ENCODE measurements at regions not wholly inside any gene's neighbourhood (a gene's known extent, or its start where the extent isn't known, plus 50 kb on each side); places are given as distances from the start of the nearest gene placed in this dataset.

GRCh38 chr6:144397141-144397540, 112.0 kb downstream of the UTRN start:
- Histone ChIP-seq H3K36me3 (ENCODE audit: control insufficient read depth, insufficient read depth, low read length) (no peaks in the 10 kb centered on the region), H3K9ac (ENCODE audit: low read length) (no peak overlapping the region), H3K56ac (ENCODE audit: low read length) (no peak overlapping the region), H2AK5ac (ENCODE audit: low read length) (no peak overlapping the region), H4K5ac (ENCODE audit: low read length) (no peak overlapping the region), H3K4me3 (ENCODE audit: low read length) (no peak overlapping the region), H2BK120ac (ENCODE audit: low read depth, low read length) (no peak overlapping the region), H3K27me3 (ENCODE audit: insufficient read depth, low read length, poor library complexity) (no peaks in the 10 kb centered on the region), H3K23ac (ENCODE audit: low read length) (no peak overlapping the region), H3K27ac (ENCODE audit: low read depth, low read length) (no peak overlapping the region), H3K79me2 (ENCODE audit: control insufficient read depth, insufficient read depth, low read length) (peaks cover 1% of the 10 kb centered on the region), H4K8ac (ENCODE audit: low read depth, low read length) (no peak overlapping the region), H3K79me1 (ENCODE audit: low read length) (peaks cover 2% of the 10 kb centered on the region), H3K18ac (ENCODE audit: low read length) (no peak overlapping the region), H3K4ac (ENCODE audit: low read depth, low read length) (no peak overlapping the region), H2BK5ac (ENCODE audit: low read length) (no peak overlapping the region), H2BK15ac (replicated peaks; ENCODE audit: low read depth) (no peak overlapping the region), H3K4me2 (ENCODE audit: low read length) (no peak overlapping the region), H3K4me1 (ENCODE audit: control insufficient read depth, low read depth, low read length) (no peaks in the 10 kb centered on the region)
- DNase-seq: no peak
- WGBS (ENCODE audit: extremely low coverage, insufficient coverage, low lambda C conversion rate): no CpG with 5 or more reads among the region's 4 CpGs

GRCh38 chr6:144400321-144400720, 115.2 kb downstream of the UTRN start:
- Histone ChIP-seq H3K79me1 (ENCODE audit: low read length) (peaks cover 5% of the 10 kb centered on the region), H2BK120ac (ENCODE audit: low read depth, low read length) (no peak overlapping the region), H3K27me3 (ENCODE audit: insufficient read depth, low read length, poor library complexity) (no peaks in the 10 kb centered on the region), H3K27ac (ENCODE audit: low read depth, low read length) (no peak overlapping the region), H3K56ac (ENCODE audit: low read length) (no peak overlapping the region), H3K4me3 (ENCODE audit: low read length) (no peak overlapping the region), H3K4ac (ENCODE audit: low read depth, low read length) (no peak overlapping the region), H2BK15ac (replicated peaks; ENCODE audit: low read depth) (no peak overlapping the region), H2BK5ac (ENCODE audit: low read length) (no peak overlapping the region), H3K36me3 (ENCODE audit: control insufficient read depth, insufficient read depth, low read length) (no peaks in the 10 kb centered on the region), H3K4me2 (ENCODE audit: low read length) (no peak overlapping the region), H3K79me2 (ENCODE audit: control insufficient read depth, insufficient read depth, low read length) (peaks cover 1% of the 10 kb centered on the region), H2AK5ac (ENCODE audit: low read length) (no peak overlapping the region), H4K5ac (ENCODE audit: low read length) (no peak overlapping the region), H3K18ac (ENCODE audit: low read length) (no peak overlapping the region), H3K4me1 (ENCODE audit: control insufficient read depth, low read depth, low read length) (no peaks in the 10 kb centered on the region), H3K23ac (ENCODE audit: low read length) (no peak overlapping the region), H4K8ac (ENCODE audit: low read depth, low read length) (no peak overlapping the region), H3K9ac (ENCODE audit: low read length) (no peak overlapping the region)
- no CpG with 5 or more reads among the region's 5 CpGs for WGBS (ENCODE audit: extremely low coverage, insufficient coverage, low lambda C conversion rate)
- no peak for DNase-seq

GRCh38 chr6:144401736-144402733, 116.9 kb downstream of the UTRN start:
- no peak overlapping the region for H2BK15ac ChIP-seq (replicated peaks; ENCODE audit: low read depth)
- no peak overlapping the region for H2AK5ac ChIP-seq (ENCODE audit: low read length)
- no peak overlapping the region for H3K56ac ChIP-seq (ENCODE audit: low read length)
- 100% methylated on average over 2 of the region's 13 CpGs for WGBS (ENCODE audit: extremely low coverage, insufficient coverage, low lambda C conversion rate)
- H3K4me1 ChIP-seq (ENCODE audit: control insufficient read depth, low read depth, low read length): no peaks in the 10 kb centered on the region
- no peaks in the 10 kb centered on the region for H3K27me3 ChIP-seq (ENCODE audit: insufficient read depth, low read length, poor library complexity)
- H3K9ac ChIP-seq (ENCODE audit: low read length): no peak overlapping the region
- no peak overlapping the region for H3K23ac ChIP-seq (ENCODE audit: low read length)
- no peak overlapping the region for H3K27ac ChIP-seq (ENCODE audit: low read depth, low read length)
- no peak overlapping the region for H2BK120ac ChIP-seq (ENCODE audit: low read depth, low read length)
- peaks cover 5% of the 10 kb centered on the region for H3K79me1 ChIP-seq (ENCODE audit: low read length)
- H3K36me3 ChIP-seq (ENCODE audit: control insufficient read depth, insufficient read depth, low read length): no peaks in the 10 kb centered on the region
- H2BK5ac ChIP-seq (ENCODE audit: low read length): no peak overlapping the region
- no peak overlapping the region for H3K4me2 ChIP-seq (ENCODE audit: low read length)
- H3K4me3 ChIP-seq (ENCODE audit: low read length): no peak overlapping the region
- no peak overlapping the region for H3K4ac ChIP-seq (ENCODE audit: low read depth, low read length)
- no peaks in the 10 kb centered on the region for H3K79me2 ChIP-seq (ENCODE audit: control insufficient read depth, insufficient read depth, low read length)
- no peak for DNase-seq
- no peak overlapping the region for H3K18ac ChIP-seq (ENCODE audit: low read length)
- no peak overlapping the region for H4K5ac ChIP-seq (ENCODE audit: low read length)
- no peak overlapping the region for H4K8ac ChIP-seq (ENCODE audit: low read depth, low read length)

GRCh38 chr6:144402750-144403149, 117.6 kb downstream of the UTRN start:
- no peaks in the 10 kb centered on the region for H3K4me1 ChIP-seq (ENCODE audit: control insufficient read depth, low read depth, low read length)
- no peaks in the 10 kb centered on the region for H3K36me3 ChIP-seq (ENCODE audit: control insufficient read depth, insufficient read depth, low read length)
- peaks cover 6% of the 10 kb centered on the region for H3K79me1 ChIP-seq (ENCODE audit: low read length)
- no peak overlapping the region for H4K5ac ChIP-seq (ENCODE audit: low read length)
- H2BK5ac ChIP-seq (ENCODE audit: low read length): no peak overlapping the region
- no peak overlapping the region for H3K56ac ChIP-seq (ENCODE audit: low read length)
- H3K79me2 ChIP-seq (ENCODE audit: control insufficient read depth, insufficient read depth, low read length): no peaks in the 10 kb centered on the region
- H3K18ac ChIP-seq (ENCODE audit: low read length): no peak overlapping the region
- H2AK5ac ChIP-seq (ENCODE audit: low read length): no peak overlapping the region
- no peak overlapping the region for H3K9ac ChIP-seq (ENCODE audit: low read length)
- no peak overlapping the region for H4K8ac ChIP-seq (ENCODE audit: low read depth, low read length)
- H2BK120ac ChIP-seq (ENCODE audit: low read depth, low read length): no peak overlapping the region
- no peak overlapping the region for H3K23ac ChIP-seq (ENCODE audit: low read length)
- no peaks in the 10 kb centered on the region for H3K27me3 ChIP-seq (ENCODE audit: insufficient read depth, low read length, poor library complexity)
- H3K27ac ChIP-seq (ENCODE audit: low read depth, low read length): no peak overlapping the region
- no peak overlapping the region for H3K4me3 ChIP-seq (ENCODE audit: low read length)
- no peak overlapping the region for H2BK15ac ChIP-seq (replicated peaks; ENCODE audit: low read depth)
- no CpG with 5 or more reads among the region's 8 CpGs for WGBS (ENCODE audit: extremely low coverage, insufficient coverage, low lambda C conversion rate)
- no peak overlapping the region for H3K4ac ChIP-seq (ENCODE audit: low read depth, low read length)
- no peak for DNase-seq
- no peak overlapping the region for H3K4me2 ChIP-seq (ENCODE audit: low read length)

GRCh38 chr6:144405163-144405562, 120.0 kb downstream of the UTRN start:
- no CpG with 5 or more reads among the region's 5 CpGs for WGBS (ENCODE audit: extremely low coverage, insufficient coverage, low lambda C conversion rate)
- H3K9ac ChIP-seq (ENCODE audit: low read length): no peak overlapping the region
- H2AK5ac ChIP-seq (ENCODE audit: low read length): no peak overlapping the region
- no peak overlapping the region for H3K56ac ChIP-seq (ENCODE audit: low read length)
- H3K4me3 ChIP-seq (ENCODE audit: low read length): no peak overlapping the region
- no peaks in the 10 kb centered on the region for H3K79me2 ChIP-seq (ENCODE audit: control insufficient read depth, insufficient read depth, low read length)
- no peak overlapping the region for H2BK5ac ChIP-seq (ENCODE audit: low read length)
- no peak overlapping the region for H3K18ac ChIP-seq (ENCODE audit: low read length)
- no peak overlapping the region for H3K23ac ChIP-seq (ENCODE audit: low read length)
- H3K27me3 ChIP-seq (ENCODE audit: insufficient read depth, low read length, poor library complexity): no peaks in the 10 kb centered on the region
- H3K4me2 ChIP-seq (ENCODE audit: low read length): no peak overlapping the region
- DNase-seq: no peak
- H2BK15ac ChIP-seq (replicated peaks; ENCODE audit: low read depth): no peak overlapping the region
- H4K8ac ChIP-seq (ENCODE audit: low read depth, low read length): no peak overlapping the region
- H2BK120ac ChIP-seq (ENCODE audit: low read depth, low read length): no peak overlapping the region
- H3K36me3 ChIP-seq (ENCODE audit: control insufficient read depth, insufficient read depth, low read length): no peaks in the 10 kb centered on the region
- H3K27ac ChIP-seq (ENCODE audit: low read depth, low read length): no peak overlapping the region
- no peaks in the 10 kb centered on the region for H3K4me1 ChIP-seq (ENCODE audit: control insufficient read depth, low read depth, low read length)
- H3K4ac ChIP-seq (ENCODE audit: low read depth, low read length): no peak overlapping the region
- peaks cover 5% of the 10 kb centered on the region for H3K79me1 ChIP-seq (ENCODE audit: low read length)
- no peak overlapping the region for H4K5ac ChIP-seq (ENCODE audit: low read length)
